MM.1S (cell line): ENCODE measurements at regions not wholly inside any gene's neighbourhood (a gene's known extent, or its start where the extent isn't known, plus 50 kb on each side); places are given as distances from the start of the nearest gene placed in this dataset.

Source experiments
- EZH2 ChIP-seq: fragments of 300-600 bp; sonication (generic); optimal IDR thresholded peaks from 2 replicates; pipeline ENCODE3; 2017; ENCODE audit warnings: low read depth, mild to moderate bottlenecking, antibody characterized with exemption, low read length, mixed read lengths
- TF ChIP-seq, protein P1 (sequence below): fragments of 300-600 bp; sonication (generic); IDR thresholded peaks from 2 replicates; pipeline ENCODE4 v1.5.1; 2016; ENCODE audit warnings: antibody characterized with exemption, low read length, mixed read lengths

DNA sequence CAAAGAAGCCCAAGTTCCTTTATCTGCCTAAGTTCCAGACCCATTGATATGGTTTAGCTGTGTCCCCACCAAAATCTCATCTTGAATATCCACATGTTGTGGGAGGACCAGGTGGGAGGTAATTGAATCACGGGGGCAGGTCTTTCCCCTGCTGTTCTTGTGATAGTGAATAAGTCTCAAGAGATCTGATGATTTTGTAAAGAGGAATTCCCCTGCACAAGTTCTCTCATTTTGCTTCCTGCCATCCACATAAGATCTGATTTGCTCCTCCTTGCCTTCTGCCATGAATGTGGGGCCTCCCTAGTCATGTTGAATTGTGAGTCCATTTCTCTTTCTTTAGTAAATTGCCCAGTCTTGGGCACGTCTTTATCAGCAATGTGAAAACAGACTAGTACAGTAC lies 860.2 kb downstream of the FSTL5 start:
- TF ChIP-seq, protein P1, sequence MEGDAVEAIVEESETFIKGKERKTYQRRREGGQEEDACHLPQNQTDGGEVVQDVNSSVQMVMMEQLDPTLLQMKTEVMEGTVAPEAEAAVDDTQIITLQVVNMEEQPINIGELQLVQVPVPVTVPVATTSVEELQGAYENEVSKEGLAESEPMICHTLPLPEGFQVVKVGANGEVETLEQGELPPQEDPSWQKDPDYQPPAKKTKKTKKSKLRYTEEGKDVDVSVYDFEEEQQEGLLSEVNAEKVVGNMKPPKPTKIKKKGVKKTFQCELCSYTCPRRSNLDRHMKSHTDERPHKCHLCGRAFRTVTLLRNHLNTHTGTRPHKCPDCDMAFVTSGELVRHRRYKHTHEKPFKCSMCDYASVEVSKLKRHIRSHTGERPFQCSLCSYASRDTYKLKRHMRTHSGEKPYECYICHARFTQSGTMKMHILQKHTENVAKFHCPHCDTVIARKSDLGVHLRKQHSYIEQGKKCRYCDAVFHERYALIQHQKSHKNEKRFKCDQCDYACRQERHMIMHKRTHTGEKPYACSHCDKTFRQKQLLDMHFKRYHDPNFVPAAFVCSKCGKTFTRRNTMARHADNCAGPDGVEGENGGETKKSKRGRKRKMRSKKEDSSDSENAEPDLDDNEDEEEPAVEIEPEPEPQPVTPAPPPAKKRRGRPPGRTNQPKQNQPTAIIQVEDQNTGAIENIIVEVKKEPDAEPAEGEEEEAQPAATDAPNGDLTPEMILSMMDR: no peak
- no peak for TF ChIP-seq EZH2
